A673 (cell line): ENCODE measurements at regions not wholly inside any gene's neighbourhood (a gene's known extent, or its start where the extent isn't known, plus 50 kb on each side); places are given as distances from the start of the nearest gene placed in this dataset.
"Not testable (repeated sequence)": the region's sequence is repeated elsewhere in the genome, so short reads cannot be mapped to it uniquely, and the experiment has no call there.

Experiments
- BruUV-seq: library from RNA; stranded (reverse); fragments of 400-500 nt; replicated peaks from 2 replicates; lab custom pipeline; 2021; lab: Mats Ljungman, UMichigan
- CTCF ChIA-PET: fragments of 300-600 bp; sonication (Branson Sonifier 250); formaldehyde crosslinking; loops from one replicate; lab custom pipeline; 2022; ENCODE audit warnings: antibody characterized with exemption; lab: Charles Lee
- POLR2A ChIA-PET: fragments of 300-600 bp; sonication (Branson Sonifier 250); formaldehyde crosslinking; loops from one replicate; lab custom pipeline; 2022; ENCODE audit warnings: antibody characterized with exemption; ENCODE audit not compliant: low non-redundant PET; lab: Charles Lee
- DNase-seq: peaks from one replicate; pipeline ENCODE4 v3.0.0-alpha.2; 2015; ENCODE audit warnings: low spot score
- H3K27ac ChIP-seq: fragments of 200-600 bp; sonication (generic); 2 replicates; pipeline ENCODE4 v1.5.1; 2016; ENCODE audit warnings: mixed run types, low read depth, mild to moderate bottlenecking, mixed read lengths, antibody characterized with exemption, low read length; ENCODE audit not compliant: poor library complexity, severe bottlenecking
- H3K27me3 ChIP-seq: fragments of 200-600 bp; sonication (generic); replicated peaks from 2 replicates; pipeline ENCODE4 v1.6.1; 2017; ENCODE audit warnings: mixed run types, low read depth, mild to moderate bottlenecking, mixed read lengths, antibody characterized with exemption, low read length; ENCODE audit not compliant: insufficient read depth, poor library complexity
- H3K36me3 ChIP-seq: fragments of 200-600 bp; sonication (generic); 2 replicates; pipeline ENCODE4 v1.6.1; 2016; ENCODE audit warnings: mixed run types, mild to moderate bottlenecking, mixed read lengths, antibody characterized with exemption, low read length; ENCODE audit not compliant: insufficient read depth, poor library complexity, severe bottlenecking
- H3K4me1 ChIP-seq: fragments of 200-600 bp; sonication (generic); 2 replicates; pipeline ENCODE4 v1.6.1; 2017; ENCODE audit warnings: mixed run types, mild to moderate bottlenecking, mixed read lengths, antibody characterized with exemption, low read length; ENCODE audit not compliant: insufficient read depth, poor library complexity, severe bottlenecking
- H3K4me3 ChIP-seq: fragments of 200-600 bp; sonication (generic); 2 replicates; pipeline ENCODE4 v1.5.1; 2016; ENCODE audit warnings: low read depth, mixed run types, mild to moderate bottlenecking, mixed read lengths, low read length; ENCODE audit not compliant: poor library complexity, severe bottlenecking
- H3K9me3 ChIP-seq: fragments of 200-600 bp; sonication (generic); 2 replicates; pipeline ENCODE4 v1.6.1; 2016; ENCODE audit warnings: mixed run types, low read depth, mild to moderate bottlenecking, mixed read lengths, antibody characterized with exemption, low read length; ENCODE audit not compliant: poor library complexity, severe bottlenecking
- intact Hi-C: fragments of 100-400 bp; cut with micrococcal nuclease; formaldehyde crosslinking; loops from one replicate; pipeline ENCODE4 v1.10.0; 2022; ENCODE audit not compliant: unreplicated experiment

DNA sequence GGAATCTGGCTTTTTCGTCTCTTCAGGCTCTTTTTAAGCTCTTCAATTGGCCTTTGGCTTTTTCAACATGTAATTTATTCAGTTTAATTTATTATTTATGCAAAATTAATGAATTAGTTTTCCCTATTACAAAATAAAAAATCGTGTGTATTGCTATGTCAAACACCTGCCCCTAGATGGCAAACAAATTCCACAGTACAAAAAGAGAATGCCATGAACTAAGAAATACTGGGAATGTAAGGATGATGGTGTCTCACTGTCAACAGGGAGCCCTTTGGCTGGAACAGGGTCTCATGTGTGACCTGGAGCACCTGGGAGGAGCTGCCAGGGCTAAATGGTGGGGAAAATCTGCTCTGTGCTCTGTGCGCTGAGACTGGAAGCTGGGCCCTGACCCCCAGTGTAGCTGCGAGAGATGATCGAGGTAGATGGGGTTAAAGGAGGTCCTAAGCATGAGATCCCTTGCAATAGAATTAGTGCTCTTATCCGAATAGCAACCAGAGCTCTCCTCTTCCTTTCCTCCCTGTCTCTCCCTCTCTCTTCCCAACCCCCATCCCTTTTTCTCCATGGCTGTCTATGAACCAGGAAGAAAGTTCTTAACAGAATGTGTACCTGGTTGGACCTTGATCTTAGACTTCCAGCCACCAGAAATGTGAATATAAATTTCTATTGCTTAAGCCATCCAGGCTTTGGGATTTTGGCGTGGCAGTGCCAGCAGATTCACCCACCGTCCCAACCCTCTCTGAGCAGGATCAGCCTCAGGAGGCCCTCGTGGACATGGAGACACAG, 1183.5 kb downstream of the RPIA start:
- H3K27me3 ChIP-seq, CTCF ChIA-PET, H3K4me3 ChIP-seq, H3K9me3 ChIP-seq, POLR2A ChIA-PET, H3K36me3 ChIP-seq, intact Hi-C loops, H3K4me1 ChIP-seq, DNase-seq, BruUV-seq, H3K27ac ChIP-seq: not testable (repeated sequence)

DNA sequence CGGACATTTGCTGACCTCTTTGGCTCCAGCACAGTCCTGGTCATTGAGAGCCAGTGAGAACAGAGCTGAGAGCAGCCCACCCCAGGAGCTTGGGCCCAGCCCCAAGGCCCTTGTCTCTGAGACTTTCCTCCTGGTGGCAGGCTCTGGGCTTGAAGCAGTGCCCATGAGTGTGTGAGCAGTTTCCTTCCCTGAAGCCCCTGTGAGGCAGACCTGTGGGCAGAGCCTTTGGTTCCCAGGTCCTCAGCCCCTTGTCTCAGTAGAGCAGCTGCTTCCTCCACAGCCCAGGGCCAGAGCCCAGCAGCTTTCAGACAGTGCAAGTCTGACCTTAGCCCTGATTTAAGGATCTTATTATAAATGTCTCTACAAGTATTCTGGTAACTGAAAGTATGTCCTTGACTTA, 1185.0 kb downstream of the RPIA start:
- intact Hi-C loops, H3K36me3 ChIP-seq, H3K4me1 ChIP-seq, H3K27me3 ChIP-seq, BruUV-seq, POLR2A ChIA-PET, H3K4me3 ChIP-seq, DNase-seq, H3K27ac ChIP-seq, H3K9me3 ChIP-seq, CTCF ChIA-PET: not testable (repeated sequence)

DNA sequence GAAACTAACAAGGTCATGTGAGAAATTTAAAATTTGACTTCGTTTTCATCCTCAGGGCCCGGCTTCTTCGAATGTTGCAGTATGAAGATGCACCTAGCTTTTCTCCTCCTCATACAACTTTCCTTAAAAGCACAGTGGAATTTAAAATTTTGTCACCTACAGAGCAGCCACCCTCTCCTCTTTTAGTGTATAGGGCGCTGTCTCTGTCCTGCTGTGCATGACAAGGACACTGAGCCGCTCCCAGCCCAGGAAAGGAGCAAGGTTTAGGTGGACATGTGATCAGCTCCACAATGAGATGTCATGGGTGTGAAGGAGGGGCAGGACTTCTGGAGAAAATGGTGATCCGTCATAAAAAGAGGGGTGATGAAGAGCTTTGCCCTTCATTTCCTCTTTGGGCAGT, 1185.4 kb downstream of the RPIA start:
- H3K36me3 ChIP-seq, intact Hi-C loops, H3K4me3 ChIP-seq, BruUV-seq, H3K27me3 ChIP-seq, H3K9me3 ChIP-seq, H3K27ac ChIP-seq, H3K4me1 ChIP-seq, CTCF ChIA-PET, DNase-seq, POLR2A ChIA-PET: not testable (repeated sequence)

DNA sequence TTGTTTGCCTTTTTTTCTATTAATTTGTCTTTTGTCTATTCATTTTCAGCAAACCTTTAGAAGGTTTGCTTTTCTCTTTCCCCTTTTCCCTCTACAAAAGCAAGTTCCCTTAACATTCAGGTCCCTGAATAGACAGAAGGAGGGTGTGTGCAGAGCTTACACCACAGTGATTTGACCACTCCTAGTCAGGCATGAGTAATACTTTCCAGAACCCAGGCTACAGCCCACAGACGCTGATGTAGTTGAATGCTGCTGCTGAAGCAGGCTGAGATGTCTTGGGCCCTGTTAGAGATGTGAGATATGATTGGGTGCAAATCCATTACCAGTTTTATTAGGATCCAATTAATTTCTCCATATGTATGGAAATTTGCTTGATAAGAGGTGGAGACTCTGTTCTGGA, 1191.4 kb downstream of the RPIA start:
- CTCF ChIA-PET, intact Hi-C loops, H3K36me3 ChIP-seq, H3K27me3 ChIP-seq, POLR2A ChIA-PET, H3K4me1 ChIP-seq, BruUV-seq, H3K4me3 ChIP-seq, H3K9me3 ChIP-seq, DNase-seq, H3K27ac ChIP-seq: not testable (repeated sequence)

DNA sequence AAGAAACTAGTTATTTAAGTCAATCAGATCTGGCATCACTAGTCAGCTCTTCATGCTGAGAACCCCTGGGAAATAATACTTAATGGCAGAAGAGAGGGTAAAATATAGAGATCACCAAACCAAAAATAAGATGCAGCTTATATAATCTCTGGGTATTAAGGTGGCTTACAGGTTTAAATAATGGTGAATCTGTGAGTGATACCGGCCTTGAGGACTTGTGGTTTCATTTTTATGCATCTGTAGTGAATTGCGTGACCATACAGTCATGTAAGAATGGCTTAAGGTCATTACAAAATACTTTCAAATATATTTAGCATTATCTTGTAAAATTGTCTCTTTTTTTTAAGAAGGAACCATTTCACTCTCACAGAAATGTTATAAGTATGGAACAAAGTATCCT, 1192.2 kb downstream of the RPIA start:
- H3K36me3 ChIP-seq, BruUV-seq, POLR2A ChIA-PET, H3K27ac ChIP-seq, H3K4me1 ChIP-seq, DNase-seq, intact Hi-C loops, H3K4me3 ChIP-seq, H3K27me3 ChIP-seq, H3K9me3 ChIP-seq, CTCF ChIA-PET: not testable (repeated sequence)

DNA sequence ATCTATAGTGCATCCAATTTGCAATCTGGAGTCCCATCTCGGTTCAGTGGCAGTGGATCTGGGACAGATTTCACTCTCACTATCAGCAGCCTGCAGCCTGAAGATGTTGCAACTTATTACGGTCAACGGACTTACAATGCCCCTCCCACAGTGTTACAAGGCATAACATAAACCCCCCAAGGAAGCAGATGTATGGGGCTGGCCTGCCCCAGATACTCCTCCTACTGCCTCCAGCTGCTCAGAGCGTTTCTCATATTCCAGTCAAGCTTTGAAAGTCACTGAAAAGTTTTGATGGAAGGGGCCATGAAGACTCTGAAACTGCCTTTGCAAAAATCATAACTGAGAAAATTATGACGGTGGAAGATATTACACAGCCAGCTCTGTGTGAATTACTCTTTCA, 1193.6 kb downstream of the RPIA start:
- H3K36me3 ChIP-seq, H3K27ac ChIP-seq, CTCF ChIA-PET, POLR2A ChIA-PET, BruUV-seq, intact Hi-C loops, H3K4me3 ChIP-seq, H3K4me1 ChIP-seq, H3K9me3 ChIP-seq, H3K27me3 ChIP-seq, DNase-seq: not testable (repeated sequence)

DNA sequence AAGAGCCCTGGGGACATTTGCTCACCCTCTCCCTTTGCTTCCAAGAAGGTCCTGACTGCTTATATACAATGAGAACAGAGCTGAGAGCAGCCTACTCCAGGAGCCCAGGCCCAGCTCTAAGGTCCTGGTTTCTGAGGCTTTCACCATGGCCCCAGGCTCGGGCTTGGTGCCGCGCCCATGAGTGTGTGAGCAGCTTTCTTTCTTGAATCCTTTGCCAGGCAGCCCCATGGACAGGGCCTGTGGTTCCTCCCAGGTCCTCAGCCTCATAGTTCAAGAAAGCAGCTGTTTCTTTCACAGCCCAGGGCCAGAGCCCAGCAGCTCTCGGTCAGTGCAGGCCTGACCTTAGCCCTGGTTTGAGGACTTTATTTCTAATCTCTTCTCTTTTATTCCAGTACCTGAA, 1197.2 kb downstream of the RPIA start:
- intact Hi-C loops, H3K4me1 ChIP-seq, H3K27me3 ChIP-seq, POLR2A ChIA-PET, H3K4me3 ChIP-seq, H3K9me3 ChIP-seq, DNase-seq, H3K27ac ChIP-seq, CTCF ChIA-PET, BruUV-seq, H3K36me3 ChIP-seq: not testable (repeated sequence)
